ENCODE measurements at regions not wholly inside any gene's neighbourhood (a gene's known extent, or its start where the extent isn't known, plus 50 kb on each side); places are given as distances from the start of the nearest gene placed in this dataset.

- TF ChIP-seq ZNF513 (tag by site-specific recombination; IDR thresholded peaks at IDR 0.05) = no peak
- no peak for TF ChIP-seq ZNF211 (tag by site-specific recombination; IDR thresholded peaks at IDR 0.05; ENCODE audit: low read depth)
- no peak for TF ChIP-seq ZNF558 (tag by site-specific recombination; IDR thresholded peaks at IDR 0.05)
Observed at GRCh38 chr1:39105061-39105840, 79.1 kb downstream of the NDUFS5 start (continued).

GRCh38 chr1:39105841-39106765, 80.0 kb downstream of the NDUFS5 start:
- Histone ChIP-seq H3K36me3 (ENCODE audit: control insufficient read depth in 2 of 2, insufficient read depth in 1 of 2, low read length in 2 of 2) (no peaks in the 10 kb centered on the region), H3K4me1 (ENCODE audit: control insufficient read depth, insufficient read depth, low read length) (peaks cover 21% of the 10 kb centered on the region), H3K27ac (ENCODE audit: extremely low read depth, low read depth, low read length) (peak overlapping the region; percentile 95), H3K9me3 (ENCODE audit: control insufficient read depth, insufficient read depth, low read depth, low read length) (no peaks in the 10 kb centered on the region), H3K4me3 (ENCODE audit: low read depth, low read length) (peak overlapping the region; percentile 72)
- POLR2A ChIA-PET = interaction anchor here (0.5 to 2.0 kb wide), 15 partner anchors 21 to 469 kb away, joined by 3 to 14 read pairs (median 4); partner anchors contain the start of genes MACF1 and RRAGC
- CTCF ChIA-PET = interaction anchor here (0.5 to 4.8 kb wide), 12 partner anchors 14 to 1607 kb away, joined by 3 to 46 read pairs (median 3); no protein-coding TSS in a partner anchor
- TF ChIP-seq ZBTB11 (tag by site-specific recombination; conservative IDR thresholded peaks at IDR 0.05; ENCODE audit: low read depth) (peak; percentile 23; the same call in 1 of the 2 replicates), ZNF404 (tag by site-specific recombination; IDR thresholded peaks at IDR 0.05) (no peak), ZNF654 (tag by site-specific recombination; IDR thresholded peaks at IDR 0.05; ENCODE audit: low read depth) (no peak), ZNF335 (tag by site-specific recombination; conservative IDR thresholded peaks at IDR 0.05) (peak; percentile 75), ZNF510 (tag by site-specific recombination; IDR thresholded peaks at IDR 0.05; ENCODE audit: insufficient replicate concordance) (no peak), ELK4 (IDR thresholded peaks at IDR 0.05; ENCODE audit: borderline replicate concordance, low read depth, low read length) (no peak), HOXC10 (CRISPR knock-in tag; IDR thresholded peaks at IDR 0.05) (no peak), ZNF121 (tag by site-specific recombination; IDR thresholded peaks at IDR 0.05) (no peak), ZNF626 (tag by site-specific recombination; IDR thresholded peaks at IDR 0.05) (no peak), ZNF670 (tag by site-specific recombination; IDR thresholded peaks at IDR 0.05; ENCODE audit: low read depth) (no peak), ZNF561 (tag by site-specific recombination; IDR thresholded peaks at IDR 0.05; ENCODE audit: borderline replicate concordance) (no peak), ZXDB (tag by site-specific recombination; IDR thresholded peaks at IDR 0.05) (peak; percentile 53), SCRT1 (tag by site-specific recombination; IDR thresholded peaks at IDR 0.05; ENCODE audit: borderline replicate concordance) (no peak), ZNF280D (tag by site-specific recombination; IDR thresholded peaks at IDR 0.05) (no peak), ZNF747 (tag by site-specific recombination; IDR thresholded peaks at IDR 0.05) (no peak), ZNF311 (tag by site-specific recombination; IDR thresholded peaks at IDR 0.05; ENCODE audit: borderline replicate concordance) (no peak), ZNF223 (tag by site-specific recombination; IDR thresholded peaks at IDR 0.05) (no peak), ZNF302 (tag by site-specific recombination; IDR thresholded peaks at IDR 0.05; ENCODE audit: low read depth) (no peak), KLF8 (tag by site-specific recombination; IDR thresholded peaks at IDR 0.05) (peak; percentile 63), KLF17 (tag by site-specific recombination; IDR thresholded peaks at IDR 0.05) (peak; percentile 53; the same call in 1 of the 2 replicates), KLF16 (tag by site-specific recombination; IDR thresholded peaks at IDR 0.05) (no peak; the same call in 1 of the 2 replicates)
